Kidney glomerular epithelial cell (primary cell): ENCODE measurements at regions not wholly inside any gene's neighbourhood (a gene's known extent, or its start where the extent isn't known, plus 50 kb on each side); places are given as distances from the start of the nearest gene placed in this dataset.

Experiments used
- DNase-seq: peaks from one replicate; lab custom pipeline; 2025; lab: John Stamatoyannopoulos, UW

GRCh38 chr3:5428607-5429516 is 241.4 kb downstream of the EDEM1 start:
- no peak for DNase-seq

GRCh38 chr3:5429517-5429890 is 242.0 kb downstream of the EDEM1 start:
- no peak for DNase-seq

GRCh38 chr3:5430701-5431100 is 243.2 kb downstream of the EDEM1 start:
- DNase-seq: no peak

GRCh38 chr3:5431146-5431545 is 243.6 kb downstream of the EDEM1 start:
- no peak for DNase-seq

- no peak for DNase-seq
Observed at GRCh38 chr3:5431811-5432378, 244.4 kb downstream of the EDEM1 start.

- no peak for DNase-seq
Observed at GRCh38 chr3:5437296-5437782, 249.8 kb downstream of the EDEM1 start.

- no peak for DNase-seq
Observed at GRCh38 chr3:5437783-5438323, 250.3 kb downstream of the EDEM1 start.

GRCh38 chr3:5441401-5441800 is 253.9 kb downstream of the EDEM1 start:
- no peak for DNase-seq

- DNase-seq: no peak
Observed at GRCh38 chr3:5442106-5442785, 254.7 kb downstream of the EDEM1 start.

- no peak for DNase-seq
Observed at GRCh38 chr3:5442786-5443138, 255.3 kb downstream of the EDEM1 start.

GRCh38 chr3:5444253-5444652 is 256.7 kb downstream of the EDEM1 start:
- DNase-seq: no peak

- no peak for DNase-seq
Observed at GRCh38 chr3:5445676-5446201, 258.2 kb downstream of the EDEM1 start.

- no peak for DNase-seq
Observed at GRCh38 chr3:5448246-5448645, 260.7 kb downstream of the EDEM1 start.

GRCh38 chr3:5448816-5449215 is 261.3 kb downstream of the EDEM1 start:
- no peak for DNase-seq

- DNase-seq: no peak
Observed at GRCh38 chr3:5456199-5456598, 268.7 kb downstream of the EDEM1 start.

GRCh38 chr3:5458526-5458925 is 271.0 kb downstream of the EDEM1 start:
- DNase-seq: no peak

- DNase-seq: no peak
Observed at GRCh38 chr3:5462086-5462485, 274.6 kb downstream of the EDEM1 start.

GRCh38 chr3:5463991-5464390 is 276.5 kb downstream of the EDEM1 start:
- DNase-seq: no peak

- DNase-seq: no peak
Observed at GRCh38 chr3:5464649-5465048, 277.1 kb downstream of the EDEM1 start.

GRCh38 chr3:5465183-5465582 is 277.7 kb downstream of the EDEM1 start:
- no peak for DNase-seq

GRCh38 chr3:5466065-5466464 is 278.6 kb downstream of the EDEM1 start:
- DNase-seq: no peak

GRCh38 chr3:5466717-5467116 is 279.2 kb downstream of the EDEM1 start:
- no peak for DNase-seq
